PC-9 (cell line): ENCODE measurements at regions not wholly inside any gene's neighbourhood (a gene's known extent, or its start where the extent isn't known, plus 50 kb on each side); places are given as distances from the start of the nearest gene placed in this dataset.

ENCODE experiments used
- BruUV-seq: library from RNA; stranded (reverse); fragments of 400-500 nt; replicated peaks from 2 replicates; lab custom pipeline; 2021; lab: Mats Ljungman, UMichigan
- CTCF ChIA-PET: fragments of 300-600 bp; sonication (Branson Sonifier 250); formaldehyde crosslinking; loops from one replicate; lab custom pipeline; 2022; ENCODE audit warnings: antibody characterized with exemption; lab: Charles Lee
- POLR2A ChIA-PET: fragments of 300-600 bp; sonication (Branson Sonifier 250); formaldehyde crosslinking; loops from one replicate; lab custom pipeline; 2022; ENCODE audit warnings: antibody characterized with exemption; ENCODE audit not compliant: unreplicated experiment; lab: Charles Lee
- DNase-seq, 2 experiments: peaks; one replicate each; pipeline versions ENCODE4 v3.0.0 to v3.0.0-alpha.2; 2015 to 2022; ENCODE audit warnings: mixed read lengths in 1 of 2
- H2AFZ ChIP-seq: fragments of 200-600 bp; sonication (generic); 2 replicates; pipeline ENCODE4 v1.8.1; 2017; ENCODE audit warnings: antibody characterized with exemption
- H3F3A ChIP-seq: fragments of 200-600 bp; sonication (generic); 2 replicates; pipeline ENCODE4 v1.8.1; 2017; ENCODE audit warnings: antibody characterized with exemption, mild to moderate bottlenecking, low read depth; ENCODE audit not compliant: insufficient read depth
- H3K27ac ChIP-seq: fragments of 200-600 bp; sonication (generic); 2 replicates; pipeline ENCODE4 v1.6.1; 2016; ENCODE audit warnings: mixed run types
- H3K27me3 ChIP-seq: fragments of 200-600 bp; sonication (generic); 2 replicates; pipeline ENCODE4 v1.6.1; 2016; ENCODE audit warnings: low read depth, mixed run types; ENCODE audit not compliant: insufficient read depth
- H3K36me3 ChIP-seq: fragments of 200-600 bp; sonication (generic); 2 replicates; pipeline ENCODE4 v1.6.1; 2016; ENCODE audit warnings: low read depth, mixed run types
- H3K4me1 ChIP-seq: fragments of 200-600 bp; sonication (generic); replicated peaks from 2 replicates; pipeline ENCODE4 v1.6.1; 2016; ENCODE audit warnings: mixed run types; ENCODE audit not compliant: insufficient read depth
- H3K4me2 ChIP-seq: fragments of 200-600 bp; sonication (generic); 2 replicates; pipeline ENCODE4 v1.6.1; 2017; ENCODE audit warnings: mixed run types
- H3K4me3 ChIP-seq: fragments of 200-600 bp; sonication (generic); 2 replicates; pipeline ENCODE4 v1.6.1; 2016; ENCODE audit warnings: mixed run types
- H3K79me2 ChIP-seq: fragments of 200-600 bp; sonication (generic); 2 replicates; pipeline ENCODE4 v1.6.1; 2017; ENCODE audit warnings: low read depth, mixed run types
- H3K9me2 ChIP-seq: fragments of 200-600 bp; sonication (generic); 2 replicates; pipeline ENCODE4 v1.8.1; 2017; ENCODE audit warnings: mild to moderate bottlenecking; ENCODE audit not compliant: insufficient read depth
- H3K9me3 ChIP-seq: fragments of 200-600 bp; sonication (generic); 2 replicates; pipeline ENCODE4 v1.8.1; 2016; ENCODE audit warnings: low read depth; ENCODE audit not compliant: insufficient read depth
- H4K20me1 ChIP-seq: fragments of 200-600 bp; sonication (generic); 2 replicates; pipeline ENCODE4 v1.8.1; 2017; ENCODE audit not compliant: insufficient read depth
- EZH2 ChIP-seq: fragments of 200-600 bp; sonication (generic); IDR thresholded peaks from 2 replicates; pipeline ENCODE4 v1.8.0; 2017; ENCODE audit warnings: antibody characterized with exemption, low read depth
- intact Hi-C: fragments of 100-400 bp; cut with micrococcal nuclease; formaldehyde crosslinking; loops from one replicate; pipeline ENCODE4 v1.10.0; 2022; ENCODE audit not compliant: unreplicated experiment
- TF ChIP-seq, protein P1 (sequence below): fragments of 200-600 bp; sonication (generic); conservative IDR thresholded peaks from 2 replicates; pipeline ENCODE4 v1.6.1; 2017; ENCODE audit warnings: mixed run types, antibody characterized with exemption, mild to moderate bottlenecking, moderate library complexity

DNA sequence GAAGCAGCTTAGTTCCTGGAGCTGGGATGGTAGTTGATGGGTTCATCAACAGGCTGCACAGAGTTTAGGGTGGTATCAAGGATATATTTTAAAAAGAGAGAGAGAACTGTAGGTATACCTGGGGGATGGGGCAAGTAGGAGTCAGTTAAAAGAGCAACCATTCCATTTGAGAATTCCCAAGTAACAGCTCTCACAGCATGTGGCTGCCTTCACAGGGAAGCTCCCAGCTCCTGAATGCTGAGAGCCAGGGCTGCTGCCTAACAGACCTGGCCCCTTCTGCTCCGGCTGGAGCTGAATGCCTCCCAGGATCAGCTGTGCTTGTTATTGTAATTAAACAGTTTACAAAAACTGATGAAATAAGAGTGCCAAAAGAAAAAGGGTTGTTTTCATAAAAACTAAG lies 58.8 kb upstream of the GPR26 start:
- no peak for DNase-seq
- no peak overlapping the region for H3K4me2 ChIP-seq
- POLR2A ChIA-PET = no interaction called here
- intact Hi-C loops = no loop called here
- H3K4me1 ChIP-seq = no peaks in the 10 kb centered on the region
- no TSS peak for BruUV-seq
- TF ChIP-seq EZH2 = no peak
- TF ChIP-seq, protein P1, sequence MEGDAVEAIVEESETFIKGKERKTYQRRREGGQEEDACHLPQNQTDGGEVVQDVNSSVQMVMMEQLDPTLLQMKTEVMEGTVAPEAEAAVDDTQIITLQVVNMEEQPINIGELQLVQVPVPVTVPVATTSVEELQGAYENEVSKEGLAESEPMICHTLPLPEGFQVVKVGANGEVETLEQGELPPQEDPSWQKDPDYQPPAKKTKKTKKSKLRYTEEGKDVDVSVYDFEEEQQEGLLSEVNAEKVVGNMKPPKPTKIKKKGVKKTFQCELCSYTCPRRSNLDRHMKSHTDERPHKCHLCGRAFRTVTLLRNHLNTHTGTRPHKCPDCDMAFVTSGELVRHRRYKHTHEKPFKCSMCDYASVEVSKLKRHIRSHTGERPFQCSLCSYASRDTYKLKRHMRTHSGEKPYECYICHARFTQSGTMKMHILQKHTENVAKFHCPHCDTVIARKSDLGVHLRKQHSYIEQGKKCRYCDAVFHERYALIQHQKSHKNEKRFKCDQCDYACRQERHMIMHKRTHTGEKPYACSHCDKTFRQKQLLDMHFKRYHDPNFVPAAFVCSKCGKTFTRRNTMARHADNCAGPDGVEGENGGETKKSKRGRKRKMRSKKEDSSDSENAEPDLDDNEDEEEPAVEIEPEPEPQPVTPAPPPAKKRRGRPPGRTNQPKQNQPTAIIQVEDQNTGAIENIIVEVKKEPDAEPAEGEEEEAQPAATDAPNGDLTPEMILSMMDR = no peak
- H2AFZ ChIP-seq = no peak overlapping the region
- no peaks in the 10 kb centered on the region for H3K36me3 ChIP-seq
- H3K9me3 ChIP-seq = no peaks in the 10 kb centered on the region
- no peak overlapping the region for H3K27ac ChIP-seq
- H3K4me3 ChIP-seq = no peak overlapping the region
- peaks cover 22% of the 10 kb centered on the region for H3K27me3 ChIP-seq
- H3K79me2 ChIP-seq = no peaks in the 10 kb centered on the region
- no peaks in the 10 kb centered on the region for H3K9me2 ChIP-seq
- no peaks in the 10 kb centered on the region for H4K20me1 ChIP-seq
- CTCF ChIA-PET = no interaction called here
- H3F3A ChIP-seq = no peaks in the 10 kb centered on the region

DNA sequence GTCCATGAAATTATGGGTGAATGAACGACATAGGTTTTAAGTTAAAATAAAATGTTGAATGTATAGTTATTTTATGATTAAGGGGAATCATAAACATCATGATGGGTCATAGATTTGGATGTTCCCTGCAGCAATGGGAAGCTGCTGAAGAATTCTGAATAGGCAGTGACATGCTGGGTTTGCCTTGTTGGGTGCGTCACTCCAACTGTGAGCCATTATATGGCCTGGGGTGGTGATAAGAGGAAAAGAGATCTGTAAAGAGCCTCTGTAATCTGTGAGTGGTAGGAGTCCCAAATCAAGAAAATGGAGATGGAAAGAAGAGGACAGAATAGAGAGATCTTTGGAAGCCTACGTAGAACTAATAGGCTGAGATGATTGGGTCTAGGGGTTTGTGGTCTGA lies 58.1 kb upstream of the GPR26 start:
- Histone ChIP-seq H3K27me3 (peaks cover 22% of the 10 kb centered on the region), H4K20me1 (no peaks in the 10 kb centered on the region), H3K36me3 (no peaks in the 10 kb centered on the region), H3F3A (no peaks in the 10 kb centered on the region), H3K4me1 (no peaks in the 10 kb centered on the region), H3K4me2 (no peak overlapping the region), H2AFZ (no peak overlapping the region), H3K9me2 (no peaks in the 10 kb centered on the region), H3K79me2 (no peaks in the 10 kb centered on the region), H3K9me3 (no peaks in the 10 kb centered on the region), H3K4me3 (no peak overlapping the region), H3K27ac (no peak overlapping the region)
- intact Hi-C loops = no loop called here
- DNase-seq = no peak
- TF ChIP-seq, protein P1 = no peak
- no peak for TF ChIP-seq EZH2
- ChIA-PET CTCF (no interaction called here), POLR2A (no interaction called here)
- BruUV-seq = no TSS peak

DNA sequence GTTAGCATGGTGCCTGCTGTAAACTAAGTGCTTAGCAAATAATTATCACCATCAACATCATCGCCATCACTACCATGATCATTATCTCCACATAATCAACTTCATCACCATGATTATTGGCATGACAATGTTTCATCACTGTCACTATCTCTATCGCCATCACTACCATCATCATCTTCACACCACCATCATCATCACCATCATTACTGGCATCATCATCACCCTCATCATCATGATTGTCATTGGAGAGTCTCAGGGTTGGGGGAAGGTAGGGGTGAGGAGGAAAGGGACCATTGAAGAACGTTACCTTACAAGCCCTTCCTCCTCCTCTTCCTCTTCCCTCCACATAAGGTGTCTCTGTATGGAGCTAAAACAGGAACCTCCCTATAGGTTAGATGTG lies 54.9 kb upstream of the GPR26 start:
- H4K20me1 ChIP-seq = no peaks in the 10 kb centered on the region
- TF ChIP-seq, protein P1 = no peak
- TF ChIP-seq EZH2 = no peak
- no peak overlapping the region for H3K4me2 ChIP-seq
- no peaks in the 10 kb centered on the region for H3K9me2 ChIP-seq
- peaks cover 7% of the 10 kb centered on the region for H3K27me3 ChIP-seq
- POLR2A ChIA-PET = no interaction called here
- no peak overlapping the region for H3K4me3 ChIP-seq
- no peaks in the 10 kb centered on the region for H3K79me2 ChIP-seq
- H3F3A ChIP-seq = no peaks in the 10 kb centered on the region
- intact Hi-C loops = no loop called here
- H3K27ac ChIP-seq = no peak overlapping the region
- H2AFZ ChIP-seq = no peak overlapping the region
- H3K9me3 ChIP-seq = no peaks in the 10 kb centered on the region
- DNase-seq = no peak
- H3K36me3 ChIP-seq = no peaks in the 10 kb centered on the region
- BruUV-seq = no TSS peak
- CTCF ChIA-PET = no interaction called here
- H3K4me1 ChIP-seq = no peaks in the 10 kb centered on the region
